Epithelial cell of prostate (primary cell): ENCODE measurements at regions not wholly inside any gene's neighbourhood (a gene's known extent, or its start where the extent isn't known, plus 50 kb on each side); places are given as distances from the start of the nearest gene placed in this dataset.

Experiments
- DNase-seq: peaks from one replicate; pipeline ENCODE4 v3.0.0-alpha.2; 2011; ENCODE audit warnings: low read depth, low spot score
- H3K27ac ChIP-seq: fragments of 450-650 bp; 2 replicates; pipeline ENCODE4 v1.5.1; 2017; ENCODE audit warnings: mild to moderate bottlenecking

DNA sequence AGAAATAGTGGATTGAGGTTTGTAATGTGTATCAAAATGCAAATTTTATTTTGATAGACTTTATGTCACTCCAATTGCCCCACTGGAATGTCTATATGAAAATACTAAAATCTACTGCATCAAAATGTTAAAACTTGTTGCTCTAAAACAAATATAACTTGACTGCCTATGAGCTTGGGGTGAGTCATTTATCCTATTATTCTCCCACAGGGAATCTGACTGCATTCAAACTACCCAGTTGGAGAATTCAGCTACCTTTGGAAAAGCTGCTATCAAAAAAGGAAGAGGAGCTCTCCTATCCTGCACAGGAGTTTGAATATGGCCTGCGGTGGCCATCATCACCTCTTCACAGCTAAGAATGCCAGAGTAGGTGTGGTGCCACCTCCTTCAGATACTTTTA, 173.1 kb downstream of the KLHL28 start:
- no peak for DNase-seq
- no peak overlapping the region for H3K27ac ChIP-seq

DNA sequence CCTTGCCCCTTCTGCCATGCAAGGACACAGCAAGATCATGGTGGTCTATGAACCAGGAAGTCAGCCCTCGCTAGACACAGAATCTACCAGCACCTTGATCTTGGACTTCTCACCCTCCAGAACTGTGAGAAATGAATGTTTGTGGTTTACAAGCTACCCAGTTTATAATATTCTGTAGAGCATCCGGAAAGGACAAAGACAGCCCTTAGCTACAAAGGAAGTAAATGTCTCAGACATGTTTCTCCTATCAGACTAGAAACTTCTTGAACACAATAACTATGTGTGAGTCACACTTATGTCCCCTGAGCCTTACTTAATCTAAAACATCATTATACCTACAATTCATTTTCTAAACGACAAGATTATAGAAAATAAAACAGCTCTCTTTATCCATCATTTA, 176.7 kb downstream of the KLHL28 start:
- H3K27ac ChIP-seq, result no peak overlapping the region
- no peak for DNase-seq

DNA sequence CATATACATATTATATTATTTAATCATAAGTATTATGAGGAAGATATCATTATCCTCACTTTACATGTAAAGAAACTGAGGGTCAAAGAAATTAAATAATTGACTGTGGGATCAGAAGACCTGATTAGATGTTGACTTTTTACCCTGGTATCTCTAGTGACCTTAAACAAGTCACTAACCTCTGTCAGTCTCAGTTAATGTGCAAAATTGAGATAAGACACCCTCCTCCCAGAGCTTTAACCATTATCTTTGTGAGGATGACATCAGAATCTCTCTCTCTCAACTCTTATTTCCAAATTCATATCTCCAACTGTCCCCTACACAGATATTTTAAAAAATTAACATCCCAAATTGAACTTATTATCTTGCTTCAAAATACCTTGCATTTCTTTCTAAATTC, 177.8 kb downstream of the KLHL28 start:
- no peak overlapping the region for H3K27ac ChIP-seq
- no peak for DNase-seq

DNA sequence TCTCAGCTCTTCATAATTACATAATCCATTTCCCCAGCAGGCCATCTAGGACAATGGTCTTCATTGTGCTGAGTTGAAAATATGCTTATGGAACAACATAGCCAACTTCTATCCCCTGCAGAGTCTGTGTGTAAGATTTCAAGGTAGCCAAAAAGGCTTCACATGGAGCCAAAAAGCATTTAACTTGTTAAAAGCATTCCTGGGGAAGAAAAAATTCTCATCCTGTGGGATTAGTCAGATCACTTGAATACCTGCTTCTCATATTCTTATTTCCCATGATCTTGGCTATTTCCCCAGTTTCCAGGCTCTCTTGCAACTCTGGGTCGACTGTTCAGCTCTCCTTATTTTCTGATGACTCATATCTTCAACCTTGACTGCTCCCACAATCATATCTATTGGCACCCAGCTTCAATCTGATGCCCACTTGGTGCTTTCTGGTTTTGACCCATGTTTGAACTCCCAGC, 178.9 kb downstream of the KLHL28 start:
- no peak overlapping the region for H3K27ac ChIP-seq
- no peak for DNase-seq

DNA sequence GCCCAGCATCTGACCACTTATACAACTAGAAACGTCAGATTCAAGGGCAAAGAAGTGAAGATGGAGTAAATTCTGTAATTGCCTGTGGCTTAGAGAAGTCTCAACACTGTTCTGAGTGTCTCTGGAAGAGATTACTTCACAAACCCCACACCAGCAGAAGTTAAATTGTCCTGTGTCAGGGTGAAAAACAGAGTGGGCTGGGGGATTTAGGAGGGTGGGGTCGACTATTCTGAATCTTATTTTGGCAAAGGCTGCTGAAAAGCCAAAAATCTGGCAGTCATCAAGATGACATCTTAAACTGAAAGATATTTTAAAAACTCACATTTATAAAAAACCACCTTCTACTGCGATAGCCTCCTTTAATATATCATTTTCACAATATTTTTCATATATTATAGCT, 180.8 kb downstream of the KLHL28 start:
- no peak for DNase-seq
- H3K27ac ChIP-seq, result no peak overlapping the region

DNA sequence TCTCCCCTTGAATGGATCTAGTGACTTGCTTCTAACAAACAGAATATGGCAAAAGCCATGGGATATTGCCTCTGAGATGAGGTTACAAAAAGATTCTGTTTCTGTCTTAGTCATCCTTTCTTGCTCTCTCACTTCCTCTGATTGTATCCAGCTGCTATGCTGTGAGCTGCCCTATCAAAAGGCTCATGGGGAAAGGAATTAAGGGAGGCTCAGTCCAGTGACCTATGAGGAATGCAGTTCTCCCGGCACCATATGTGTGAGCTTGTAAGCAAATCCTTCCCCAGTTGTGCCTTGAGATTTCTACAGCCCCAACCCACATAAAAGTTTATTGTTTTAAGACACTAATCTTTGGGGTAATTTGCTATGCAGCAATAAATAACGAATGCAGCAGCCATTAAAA, 183.1 kb downstream of the KLHL28 start:
- DNase-seq, result peak; percentile 16
- no peak overlapping the region for H3K27ac ChIP-seq

DNA sequence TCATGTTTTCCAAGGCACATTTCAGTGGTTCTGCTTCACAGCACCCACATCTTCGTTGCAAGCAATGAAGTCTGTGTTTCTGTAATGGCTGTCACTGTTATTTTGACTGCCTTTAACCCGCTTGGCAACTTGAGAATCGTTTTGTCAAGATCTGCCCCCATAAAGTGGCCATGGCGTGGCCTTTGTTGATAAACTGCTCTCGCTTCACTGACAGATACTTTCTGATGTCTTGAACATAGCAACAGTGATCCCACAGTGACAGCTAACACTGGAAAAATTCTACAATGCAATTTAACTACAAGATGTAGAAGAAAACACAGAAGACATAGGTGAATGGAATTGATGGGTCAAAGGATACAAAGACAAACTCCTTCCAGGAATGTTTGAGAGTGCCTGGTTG, 184.2 kb downstream of the KLHL28 start:
- no peak overlapping the region for H3K27ac ChIP-seq
- DNase-seq, result no peak

DNA sequence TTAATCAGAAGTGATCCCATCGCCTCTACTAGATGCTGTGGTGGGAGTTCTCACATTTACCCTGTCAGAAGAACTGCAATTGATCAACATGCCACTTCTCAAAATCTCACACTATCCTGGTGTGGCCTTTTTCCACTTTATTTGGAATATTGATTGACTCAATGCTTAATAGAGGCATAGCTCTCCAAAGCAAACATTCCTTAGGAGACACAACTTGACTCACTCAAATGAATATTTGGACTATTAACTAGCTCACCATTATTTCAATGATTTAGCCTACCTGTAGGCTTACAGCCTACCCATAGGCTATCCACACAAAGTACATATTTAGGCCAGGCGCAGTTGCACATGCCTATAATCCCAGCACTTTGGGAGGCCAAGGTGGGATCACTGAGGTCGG, 186.5 kb downstream of the KLHL28 start:
- H3K27ac ChIP-seq, result no peak overlapping the region
- DNase-seq, result no peak

DNA sequence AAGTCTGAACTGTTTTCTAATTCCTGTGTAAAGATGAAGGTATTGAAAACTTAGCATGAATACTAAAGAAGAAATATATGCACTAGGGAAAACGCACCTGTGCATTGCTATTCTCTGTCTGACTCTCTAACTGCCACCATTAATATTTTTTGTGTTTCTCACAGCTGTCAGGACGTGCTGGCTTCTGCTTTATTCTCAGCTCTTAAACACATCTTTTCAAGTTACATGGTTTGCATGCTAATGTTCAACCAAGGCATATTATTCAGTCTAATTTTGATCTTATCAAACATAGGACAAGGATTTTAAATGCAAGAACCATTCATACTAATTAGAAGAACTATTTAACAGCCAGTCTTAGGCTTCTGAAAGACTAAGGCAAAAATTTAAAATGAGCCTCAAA, 187.4 kb downstream of the KLHL28 start:
- no peak overlapping the region for H3K27ac ChIP-seq
- no peak for DNase-seq

DNA sequence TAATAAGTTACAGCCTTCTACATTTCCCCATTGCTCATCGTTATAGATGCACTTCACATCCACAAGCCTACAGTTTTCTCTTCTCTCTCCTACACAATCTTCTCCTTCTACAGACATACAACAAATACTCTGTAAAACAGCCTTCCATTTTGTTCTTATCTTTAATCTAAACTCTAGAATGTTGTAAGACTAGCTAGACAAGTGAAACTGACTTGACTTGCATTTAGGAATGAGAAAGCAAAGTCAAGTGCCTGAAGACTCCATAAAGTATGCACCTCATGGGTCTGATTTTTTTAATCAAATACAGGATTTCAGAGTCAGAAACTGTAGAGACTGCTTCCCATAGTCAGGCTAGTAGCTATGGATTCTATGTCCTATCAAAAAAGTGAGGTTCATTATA, 190.3 kb downstream of the KLHL28 start:
- H3K27ac ChIP-seq, result no peak overlapping the region
- no peak for DNase-seq

DNA sequence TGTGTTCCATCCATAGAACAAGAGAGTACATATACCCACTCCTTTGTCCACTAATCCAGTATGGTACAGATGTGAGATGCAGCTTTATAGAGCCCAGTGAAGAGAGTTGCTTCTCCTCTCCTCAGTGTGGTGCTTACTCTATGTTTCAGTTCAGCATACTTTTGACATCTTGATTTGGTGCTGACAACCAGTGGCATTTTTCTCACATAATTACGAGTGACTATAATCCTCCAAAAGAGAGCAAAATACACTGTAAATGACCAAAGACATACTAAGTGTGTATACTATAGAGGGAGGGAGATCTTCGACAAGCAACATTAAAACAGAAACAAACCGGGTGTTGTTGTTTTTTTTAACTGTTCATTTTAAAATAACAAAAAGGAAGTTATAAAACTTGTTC, 191.5 kb downstream of the KLHL28 start:
- H3K27ac ChIP-seq, result no peak overlapping the region
- no peak for DNase-seq

DNA sequence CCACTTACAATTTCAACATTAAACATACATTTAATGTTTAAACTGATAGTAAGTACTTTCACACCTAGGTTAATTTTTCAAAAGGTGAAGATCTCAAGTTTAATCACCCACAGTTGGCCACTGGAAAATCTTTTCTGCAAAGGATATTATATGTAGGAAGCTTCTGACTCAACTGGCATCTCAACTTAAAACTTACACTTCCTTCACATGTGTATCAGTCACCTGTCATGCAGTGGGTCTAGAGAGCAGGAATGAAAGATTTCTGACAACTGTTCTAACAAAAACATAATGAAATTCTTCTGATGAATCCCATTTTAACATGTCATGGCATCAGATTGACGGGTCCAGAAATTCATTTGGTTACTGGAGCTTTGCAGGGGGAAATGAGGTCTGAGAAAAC, 192.8 kb downstream of the KLHL28 start:
- no peak for DNase-seq
- H3K27ac ChIP-seq, result no peak overlapping the region

DNA sequence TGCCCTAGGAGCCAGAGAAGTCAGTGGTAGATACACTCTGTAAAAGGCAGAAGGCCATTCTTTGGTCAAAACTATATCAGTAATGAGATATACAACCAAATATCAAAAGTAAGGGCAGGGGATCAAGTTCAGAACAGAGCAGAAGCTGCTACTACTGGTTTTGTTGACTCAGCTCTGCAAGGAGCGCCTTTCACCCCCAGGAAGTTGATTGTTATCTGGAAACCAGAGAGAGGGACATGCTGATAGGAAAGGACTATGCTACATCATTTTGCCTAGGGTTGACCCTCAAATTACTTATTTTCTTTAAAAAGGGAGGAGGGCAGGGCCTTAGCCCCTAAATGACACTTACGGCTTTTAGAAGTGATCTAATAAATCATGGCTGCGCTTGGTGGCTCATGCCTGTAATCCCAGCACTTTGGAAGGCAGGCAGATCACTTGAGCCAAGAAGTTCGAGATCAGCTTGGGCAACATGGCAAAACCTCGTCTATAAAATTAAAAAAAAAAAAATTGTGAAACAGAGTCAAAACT, 194.0 kb downstream of the KLHL28 start:
- no peak overlapping the region for H3K27ac ChIP-seq
- DNase-seq, result no peak

DNA sequence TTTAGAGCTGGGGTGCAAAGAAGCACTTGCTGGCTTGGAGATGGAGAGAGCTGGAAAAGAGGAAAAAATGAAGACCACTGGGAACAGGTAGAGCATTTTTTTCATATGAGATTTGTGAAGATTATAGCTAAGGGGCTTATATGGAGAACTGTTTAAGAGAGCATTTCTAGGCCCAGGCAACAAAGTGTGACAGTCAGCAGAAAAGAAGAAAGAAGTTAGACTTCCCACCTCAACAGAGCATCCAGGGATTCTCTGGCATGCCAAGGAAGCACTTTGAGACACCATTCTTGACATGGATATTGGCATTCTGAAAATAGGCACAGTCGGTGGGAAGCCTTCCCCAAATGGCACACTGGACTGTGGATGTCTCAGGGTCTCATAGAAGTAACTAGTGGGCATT, 195.5 kb downstream of the KLHL28 start:
- no peak overlapping the region for H3K27ac ChIP-seq
- DNase-seq, result no peak

DNA sequence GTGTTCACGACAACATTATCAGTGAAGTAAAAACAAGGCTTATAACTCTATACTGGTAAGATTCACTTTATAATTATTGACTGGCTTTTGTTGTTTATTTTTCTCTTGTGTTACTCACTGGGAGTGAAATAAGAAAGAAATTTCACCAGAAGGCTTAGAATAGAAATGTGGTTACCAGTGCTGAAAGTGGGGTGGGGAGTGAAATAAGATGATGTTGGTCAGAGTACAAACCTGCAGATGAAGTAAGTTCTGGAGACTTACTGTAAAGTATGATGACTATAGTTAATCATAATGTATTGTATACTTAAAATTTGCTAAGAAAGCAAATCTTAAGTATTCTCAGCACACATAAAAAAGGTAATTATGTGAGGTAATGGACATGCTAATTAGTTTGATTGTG, 198.4 kb downstream of the KLHL28 start:
- no peak overlapping the region for H3K27ac ChIP-seq
- no peak for DNase-seq

DNA sequence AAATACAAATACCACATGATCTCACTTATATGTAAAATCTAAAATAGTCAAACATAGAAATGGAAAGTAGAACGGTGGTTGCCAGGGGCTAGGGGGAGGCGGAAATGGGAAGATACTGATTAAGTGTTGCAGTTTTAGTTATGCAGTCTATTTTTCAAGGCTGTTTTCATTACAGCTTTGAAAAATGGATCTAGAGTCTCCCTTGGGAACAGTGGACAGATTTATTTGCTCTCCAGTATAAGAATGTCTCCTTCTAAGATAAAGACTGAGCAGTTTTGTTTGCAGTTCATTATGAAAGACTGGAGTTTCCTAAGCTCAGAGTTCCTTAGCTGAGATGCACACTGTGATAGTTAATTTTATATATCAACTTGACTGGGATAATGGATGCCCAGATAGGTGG, 202.5 kb downstream of the KLHL28 start:
- DNase-seq, result no peak
- H3K27ac ChIP-seq, result no peak overlapping the region

DNA sequence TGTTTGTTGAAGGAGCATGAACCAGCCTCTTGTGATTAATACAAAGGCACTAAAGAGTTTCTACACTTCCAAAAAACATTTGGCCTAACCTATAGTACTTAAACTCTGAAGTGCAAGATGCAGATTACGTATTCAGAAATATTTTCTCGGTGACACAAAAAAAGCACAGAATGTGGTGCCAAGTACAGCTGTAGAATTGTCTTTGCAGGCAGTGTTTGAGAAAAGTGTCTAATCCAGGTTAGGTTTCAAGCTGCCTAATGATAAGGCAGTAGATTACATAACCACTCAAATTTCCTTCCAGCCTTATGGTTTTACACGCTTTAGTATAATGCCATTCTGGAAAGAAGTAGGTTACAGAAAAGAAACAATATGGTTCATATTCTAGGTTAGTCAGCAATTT, 205.2 kb downstream of the KLHL28 start:
- no peak overlapping the region for H3K27ac ChIP-seq
- DNase-seq, result no peak

DNA sequence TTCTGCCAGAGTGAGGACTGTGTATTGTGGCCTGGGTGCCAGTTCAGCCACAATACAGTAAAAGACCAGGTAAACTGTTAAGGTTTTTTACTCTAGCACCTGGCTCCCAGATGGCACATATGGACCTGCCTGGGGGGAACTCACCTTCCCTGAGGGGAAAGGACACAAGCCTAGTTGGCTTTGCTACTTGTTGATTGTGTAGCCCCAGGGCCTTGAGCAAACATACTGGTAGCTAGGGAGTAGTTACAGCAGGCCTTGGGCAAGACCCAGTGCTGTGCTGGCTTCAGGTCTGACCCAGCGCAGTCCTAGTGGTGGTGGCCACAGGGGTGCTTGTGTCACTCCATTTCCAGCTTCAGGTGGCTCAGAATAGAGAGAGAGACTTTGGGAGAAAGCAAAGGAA, 216.4 kb downstream of the KLHL28 start:
- DNase-seq, result no peak
- no peak overlapping the region for H3K27ac ChIP-seq

DNA sequence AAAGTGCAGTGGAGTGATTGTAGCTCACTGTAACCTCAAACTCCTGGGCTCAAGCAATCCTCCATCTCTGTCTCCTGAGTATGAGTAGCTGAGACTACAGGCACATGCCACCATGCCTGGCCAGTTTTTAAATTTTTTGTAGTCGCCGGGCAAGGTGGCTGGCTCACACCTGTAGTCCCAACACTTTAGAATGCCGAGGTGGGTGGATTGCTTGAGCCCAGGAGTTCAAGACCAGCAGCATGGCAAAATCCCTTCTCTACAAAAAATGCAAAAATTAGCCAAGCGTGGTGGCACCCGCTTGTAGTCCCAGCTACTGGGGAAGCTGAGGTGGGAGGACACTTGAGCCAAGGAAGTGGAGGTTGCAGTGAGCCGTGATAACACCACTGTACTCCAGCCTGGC, 219.5 kb downstream of the KLHL28 start:
- DNase-seq, result no peak
- H3K27ac ChIP-seq, result no peak overlapping the region

DNA sequence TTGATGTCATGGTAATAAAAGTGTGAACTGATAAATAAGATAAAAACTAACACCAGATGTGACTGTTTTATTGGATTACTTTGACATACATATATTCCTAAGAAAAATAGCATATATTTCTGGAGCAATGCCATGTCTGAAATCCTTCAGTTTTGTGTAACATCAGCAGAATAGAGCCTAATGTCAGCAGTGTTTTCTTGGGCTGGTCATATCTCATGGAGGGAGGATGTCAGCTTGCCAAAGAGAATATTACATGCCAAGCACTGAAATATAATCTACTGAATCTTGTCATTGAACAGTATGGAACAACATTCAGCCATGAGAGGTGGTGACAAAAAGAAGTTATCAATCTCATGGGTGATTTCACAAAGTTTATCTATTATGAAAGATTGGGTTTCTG, 220.3 kb downstream of the KLHL28 start:
- H3K27ac ChIP-seq, result no peak overlapping the region
- no peak for DNase-seq

DNA sequence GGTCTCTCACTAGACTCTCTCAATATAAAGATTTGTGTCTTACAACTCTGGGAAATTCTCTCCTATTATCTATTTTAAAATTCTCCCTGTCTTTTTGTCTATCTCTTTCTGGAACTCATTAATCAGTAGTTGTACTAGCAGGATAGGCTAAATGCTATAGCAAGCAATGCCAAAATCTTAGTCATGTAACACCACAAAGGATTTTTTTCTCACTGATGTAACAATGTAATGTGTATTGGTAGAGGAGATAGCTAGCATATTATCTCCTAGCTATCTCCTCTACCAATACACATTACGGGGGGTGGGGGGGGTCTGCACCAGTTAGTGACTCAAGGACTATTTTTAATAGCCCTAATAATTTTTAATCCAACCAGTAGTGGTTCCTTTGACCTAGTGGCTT, 225.4 kb downstream of the KLHL28 start:
- no peak for DNase-seq
- no peak overlapping the region for H3K27ac ChIP-seq

DNA sequence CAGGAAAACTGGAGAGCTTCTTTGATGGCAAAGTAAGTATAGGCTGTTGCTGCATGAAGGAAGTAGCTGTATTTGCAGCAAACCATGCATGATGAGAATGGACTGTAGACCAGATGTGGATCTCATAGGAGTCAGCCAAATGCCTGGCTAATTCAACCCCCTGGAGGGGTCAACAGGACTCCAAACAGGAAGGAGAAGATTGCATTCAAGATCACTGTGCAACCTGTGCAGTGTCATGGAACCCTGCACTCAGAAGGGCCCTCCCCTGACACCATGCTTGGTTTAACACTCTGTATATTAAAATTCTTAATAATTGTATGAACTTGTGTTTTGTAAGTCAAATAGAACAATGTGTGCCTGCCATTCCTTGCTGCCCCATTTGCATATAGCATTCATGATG, 225.1 kb upstream of the FSCB start:
- DNase-seq, result no peak
- no peak overlapping the region for H3K27ac ChIP-seq

DNA sequence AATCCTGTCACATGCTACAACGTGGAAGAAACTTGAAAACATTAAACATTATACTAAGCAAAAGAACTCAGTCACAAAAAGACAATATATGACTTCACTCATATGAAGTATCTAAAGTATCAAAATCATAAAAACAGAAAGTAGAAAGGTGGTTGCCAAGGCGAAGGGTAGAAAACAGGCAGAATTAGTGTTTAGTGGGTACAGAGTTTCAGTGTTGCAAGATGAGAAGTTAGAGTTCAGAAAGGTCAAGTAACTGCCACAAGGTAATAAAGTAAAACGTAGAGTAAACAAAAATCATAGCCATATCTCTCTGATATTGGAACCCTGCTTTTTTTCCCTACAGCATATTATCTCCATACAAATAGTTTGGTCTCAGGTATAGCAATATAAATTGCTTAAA, 223.8 kb upstream of the FSCB start:
- no peak for DNase-seq
- H3K27ac ChIP-seq, result no peak overlapping the region
